Stimulated activated CD4-positive, alpha-beta T cell treated with anti-CD3 and anti-CD28 coated beads, Interleukin-15, amount 100 ng/mL, for 48 hours (primary cell): ENCODE measurements at regions not wholly inside any gene's neighbourhood (a gene's known extent, or its start where the extent isn't known, plus 50 kb on each side); places are given as distances from the start of the nearest gene placed in this dataset.

ENCODE experiments used
- DNase-seq, 2 donors: peaks; one replicate each; pipeline ENCODE4 v3.0.0-alpha.2; 2020; ENCODE audit warnings: low read depth in 2 of 2

DNA sequence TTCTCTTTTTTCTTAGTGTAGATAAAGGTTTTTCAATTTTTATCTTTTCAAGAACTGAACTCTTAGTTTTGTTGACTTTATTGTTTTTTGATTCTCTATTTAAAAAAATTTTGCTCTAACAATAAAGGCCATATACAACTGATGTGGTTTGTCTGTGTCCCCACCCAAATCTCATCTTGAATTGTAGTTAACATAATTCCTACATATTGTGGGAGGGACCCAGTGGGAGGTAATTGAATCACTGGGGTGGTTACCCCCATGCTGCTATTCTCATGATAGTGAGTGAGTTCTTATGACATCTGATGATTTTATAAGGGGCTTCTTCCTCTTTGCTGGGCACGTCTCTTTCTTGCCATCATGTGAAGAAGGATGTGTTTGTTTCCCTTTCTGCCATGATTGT, 199.8 kb downstream of the DHX35 start:
- no peak for DNase-seq

DNA sequence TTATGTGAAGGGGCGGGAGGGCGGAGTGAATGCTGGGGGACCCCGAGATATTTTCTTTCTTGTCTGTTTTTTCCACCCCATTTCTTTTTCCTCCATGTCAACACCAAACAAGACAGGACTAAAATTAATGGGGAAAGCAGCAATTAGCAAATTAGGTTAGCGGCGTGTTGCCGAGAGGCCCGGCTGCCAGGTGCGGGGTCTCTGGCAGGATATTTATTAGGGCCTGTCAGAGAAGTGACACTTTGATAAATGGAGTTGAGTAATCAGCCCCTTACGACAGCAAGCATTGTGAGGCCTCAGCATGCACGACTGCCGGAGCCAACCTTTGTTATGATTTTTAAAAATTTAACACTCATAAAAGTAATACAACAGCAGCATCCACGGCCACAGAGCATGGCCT, 193.8 kb downstream of the DHX35 start:
- DNase-seq: no peak

DNA sequence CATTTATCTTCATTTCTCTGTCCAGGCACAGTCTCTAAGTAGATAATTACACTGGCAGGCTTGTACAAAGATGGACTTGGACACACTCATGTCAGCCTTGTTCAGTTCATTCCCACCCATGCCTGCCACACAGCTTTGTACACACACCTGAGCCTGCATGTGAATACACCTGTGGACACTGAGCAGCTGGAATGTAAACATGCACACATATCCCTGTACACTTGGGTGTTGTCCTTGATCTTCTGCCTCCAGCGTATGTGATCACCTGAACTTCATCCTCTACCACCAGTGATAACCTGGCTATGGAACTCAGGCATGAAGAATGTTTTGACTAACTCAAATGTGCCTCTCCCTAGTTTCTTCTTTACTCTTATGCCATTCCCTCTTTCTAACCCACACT, 190.6 kb downstream of the DHX35 start:
- DNase-seq: no peak

DNA sequence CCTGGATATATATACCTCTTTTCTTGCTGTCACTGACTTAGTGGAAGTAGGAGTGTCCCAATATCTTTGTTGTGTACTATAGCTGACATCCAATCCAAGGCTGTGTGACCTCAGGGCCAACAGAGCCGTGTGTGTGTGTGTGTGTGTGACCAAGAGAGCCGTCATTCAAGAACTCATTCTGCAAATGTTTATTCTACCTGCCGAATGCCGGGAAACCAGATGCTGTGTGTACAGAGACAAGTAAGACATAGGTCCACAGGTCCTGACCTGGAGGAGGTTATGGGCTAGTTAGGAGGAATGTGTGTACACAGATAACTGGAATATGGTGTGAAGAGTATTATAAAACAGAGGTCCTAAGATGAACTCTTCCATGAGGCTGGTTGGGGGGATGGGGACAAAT, 190.0 kb downstream of the DHX35 start:
- no peak for DNase-seq

DNA sequence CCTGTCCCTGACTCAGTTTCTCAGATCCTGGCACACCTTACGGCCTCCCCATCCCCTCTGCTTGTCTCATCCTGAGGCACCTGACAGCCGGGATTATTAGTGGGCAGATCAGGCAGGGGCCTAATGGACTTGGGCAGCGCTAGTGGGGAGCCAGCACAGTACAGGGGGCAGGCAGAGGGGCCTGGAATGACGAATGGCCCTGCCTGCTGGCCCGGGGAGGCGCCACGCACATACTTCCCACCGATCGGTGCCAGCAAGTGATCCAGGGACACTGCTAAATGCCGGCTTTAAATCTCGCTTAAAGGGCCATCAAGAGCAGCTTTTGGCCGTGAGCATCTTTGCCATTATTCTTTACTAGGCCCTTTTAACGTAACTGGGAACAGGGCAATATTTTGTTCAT, 188.4 kb downstream of the DHX35 start:
- DNase-seq: no peak

DNA sequence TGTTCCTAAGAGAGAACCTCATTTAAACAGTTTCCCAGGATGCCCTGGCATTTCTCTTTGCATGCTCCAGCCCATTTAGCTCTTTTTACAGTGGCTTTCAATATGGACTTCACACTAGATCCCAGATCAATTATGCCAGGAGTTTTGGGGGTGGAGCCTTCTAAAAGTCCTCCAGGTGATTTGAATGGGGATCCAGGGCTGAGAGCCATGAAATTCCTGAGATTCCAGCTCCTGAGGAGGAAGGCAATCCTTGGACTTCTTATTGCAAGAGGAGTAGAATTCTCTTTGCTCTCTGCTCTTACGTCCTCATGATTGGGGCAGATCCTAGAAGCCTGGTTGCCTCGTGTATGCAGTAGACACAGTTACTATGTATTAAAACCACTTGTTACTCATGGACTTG, 184.2 kb downstream of the DHX35 start:
- DNase-seq: no peak

DNA sequence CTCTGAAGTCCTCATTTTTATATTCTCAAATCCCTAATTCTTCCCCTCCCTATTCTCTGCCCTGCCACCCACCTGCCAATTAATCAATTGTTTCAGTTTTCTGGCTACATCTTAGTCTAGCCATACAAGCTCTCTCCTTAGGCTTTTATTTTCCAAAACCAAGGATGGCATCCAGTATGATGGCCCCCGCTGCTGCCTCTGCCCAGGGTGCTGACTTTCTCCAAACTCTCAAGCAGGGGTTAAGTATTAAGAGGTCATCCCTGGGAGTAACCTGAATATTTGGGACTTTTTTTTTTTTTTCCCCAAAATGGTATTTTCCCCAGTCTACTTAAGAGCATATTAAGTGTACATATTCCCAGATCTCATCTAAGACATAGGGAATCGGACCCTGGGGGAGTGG, 183.8 kb downstream of the DHX35 start:
- DNase-seq: no peak

DNA sequence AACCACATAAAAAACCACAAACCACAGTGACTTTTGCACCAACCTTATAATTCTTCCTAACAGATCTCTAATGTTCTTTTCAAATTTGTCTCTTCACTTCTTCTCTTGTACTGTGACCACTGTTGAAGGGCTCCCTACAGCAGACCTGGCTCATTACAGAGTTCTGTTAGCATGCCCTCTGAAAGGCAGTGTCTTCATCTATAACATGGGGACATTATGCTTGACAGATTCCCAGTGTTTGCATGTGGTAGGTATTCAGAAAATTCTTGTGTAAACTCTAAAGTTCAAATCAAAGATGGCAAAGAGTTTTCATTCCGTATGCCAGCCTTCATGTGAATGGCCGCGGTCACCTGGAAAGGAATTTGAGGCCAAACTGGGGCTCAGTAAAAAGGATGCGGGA, 182.6 kb downstream of the DHX35 start:
- DNase-seq: no peak

DNA sequence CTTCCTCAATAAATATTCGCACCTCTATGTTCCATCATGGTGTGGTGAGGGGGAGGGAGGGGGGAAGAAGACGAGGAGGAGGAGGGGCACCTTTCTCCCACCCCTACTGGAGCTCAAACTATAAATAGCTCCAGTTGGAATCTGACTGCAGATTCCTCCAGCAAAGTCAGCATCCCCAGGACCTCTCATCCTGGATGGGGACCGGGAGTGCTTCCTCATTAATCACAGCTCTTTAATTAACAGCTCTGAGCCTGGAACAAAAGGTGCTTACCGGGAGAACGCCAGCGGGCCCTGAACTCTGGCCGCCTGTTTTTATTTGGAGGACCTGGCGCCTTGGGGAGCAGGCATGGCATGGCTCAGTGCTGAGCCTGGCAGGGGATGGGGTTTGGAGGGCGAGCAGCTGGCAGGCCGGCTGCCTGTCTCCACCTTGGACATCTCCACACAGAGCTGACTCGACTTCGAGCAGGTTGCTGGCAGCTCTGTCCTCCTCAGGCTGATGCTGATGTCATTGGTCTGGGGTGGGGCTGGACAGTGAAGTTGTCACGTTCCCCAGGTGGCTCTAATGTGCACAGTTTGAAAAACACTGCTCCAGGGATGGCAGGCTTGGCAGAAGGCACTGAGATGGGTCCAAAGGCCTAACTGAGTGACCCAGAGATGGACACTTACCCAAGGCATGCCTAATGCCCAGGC, 180.4 kb downstream of the DHX35 start:
- no peak for DNase-seq

DNA sequence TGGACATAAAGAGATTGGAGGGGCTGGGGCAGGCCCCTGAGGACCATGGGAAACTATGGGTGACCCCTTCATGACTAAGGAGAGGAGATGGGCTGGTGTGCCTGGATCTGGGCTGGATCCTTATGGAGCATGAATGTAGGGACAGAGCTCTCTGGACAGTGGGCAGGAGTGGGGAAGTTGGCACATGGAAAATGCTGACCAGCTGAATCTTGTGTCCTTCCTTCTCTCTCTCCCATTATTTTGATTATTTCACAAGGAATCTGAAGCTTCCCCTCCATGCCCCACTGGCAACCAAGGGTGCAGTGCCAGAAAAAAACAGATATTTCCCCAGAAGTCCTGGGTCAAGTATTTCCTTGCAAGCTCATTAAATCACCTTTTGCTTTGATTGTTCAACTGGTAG, 175.2 kb downstream of the DHX35 start:
- no peak for DNase-seq

DNA sequence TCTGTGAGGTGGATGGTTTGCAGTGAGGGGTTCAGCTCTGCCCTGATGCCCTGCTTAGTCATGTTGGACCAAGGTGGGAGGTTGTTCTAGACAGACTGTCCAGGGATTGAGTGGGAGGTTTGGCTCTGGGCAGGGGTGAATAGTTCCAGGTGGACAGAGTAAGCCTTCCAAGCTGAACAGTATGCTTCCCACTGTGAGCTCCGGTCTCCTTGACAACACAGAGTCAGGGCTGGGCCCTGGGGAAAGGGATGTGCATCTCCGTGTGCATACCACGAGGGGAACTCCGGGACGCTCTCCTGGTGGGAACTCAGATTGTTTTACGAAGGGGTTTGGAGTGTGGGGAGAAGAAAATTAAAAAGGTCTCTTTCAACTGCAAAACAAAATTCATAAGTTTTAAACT, 174.7 kb downstream of the DHX35 start:
- no peak for DNase-seq

DNA sequence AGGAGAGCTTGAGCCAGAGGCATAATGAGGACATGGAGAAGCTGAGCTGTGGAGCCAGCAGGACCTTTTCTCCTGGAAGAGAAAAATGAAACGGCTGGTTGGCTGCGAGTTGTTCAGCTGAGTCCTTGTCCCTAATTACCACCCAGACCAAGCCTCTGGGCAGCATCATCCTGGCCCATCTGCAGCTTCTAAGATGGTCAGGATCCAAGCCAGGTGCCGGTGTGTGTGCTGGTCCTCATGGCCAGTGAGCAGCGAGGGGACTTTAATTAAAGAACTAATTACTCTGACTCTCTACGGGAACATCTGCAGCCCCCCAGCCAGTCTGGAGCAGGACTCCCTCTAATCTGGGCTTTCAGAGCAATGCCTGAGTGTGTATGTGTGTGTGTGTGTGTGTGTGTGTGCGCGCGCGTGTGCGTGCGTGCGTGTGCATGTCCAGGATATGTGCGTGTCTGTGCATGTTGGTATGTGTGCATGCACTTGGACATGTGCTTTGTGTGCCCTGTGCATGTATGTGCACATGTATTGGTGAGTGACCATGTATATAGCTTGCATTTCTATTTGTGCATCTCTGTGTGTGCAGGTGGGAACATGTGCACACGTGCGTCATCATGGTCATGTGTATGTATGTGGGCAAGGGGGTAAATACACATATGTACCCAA, 173.9 kb downstream of the DHX35 start:
- DNase-seq: no peak

DNA sequence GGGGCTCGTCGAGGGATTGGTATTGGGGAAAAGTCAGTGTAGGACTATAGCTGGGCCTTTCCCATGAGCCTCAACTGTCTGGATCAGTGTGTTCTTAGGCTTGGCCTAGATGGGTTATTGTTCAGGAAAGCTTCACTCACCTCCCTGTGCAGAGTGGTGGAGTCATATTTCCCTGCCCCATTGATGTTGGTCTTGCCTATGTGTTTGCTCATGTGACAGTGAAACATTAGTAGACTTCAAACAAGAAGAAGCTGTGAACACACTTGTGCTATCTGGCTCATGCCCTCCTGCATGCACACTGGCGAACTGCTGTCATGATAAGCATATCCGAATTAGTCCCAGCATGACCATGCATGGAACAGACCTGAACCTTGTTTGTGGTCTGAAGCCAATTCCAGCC, 171.1 kb downstream of the DHX35 start:
- no peak for DNase-seq

DNA sequence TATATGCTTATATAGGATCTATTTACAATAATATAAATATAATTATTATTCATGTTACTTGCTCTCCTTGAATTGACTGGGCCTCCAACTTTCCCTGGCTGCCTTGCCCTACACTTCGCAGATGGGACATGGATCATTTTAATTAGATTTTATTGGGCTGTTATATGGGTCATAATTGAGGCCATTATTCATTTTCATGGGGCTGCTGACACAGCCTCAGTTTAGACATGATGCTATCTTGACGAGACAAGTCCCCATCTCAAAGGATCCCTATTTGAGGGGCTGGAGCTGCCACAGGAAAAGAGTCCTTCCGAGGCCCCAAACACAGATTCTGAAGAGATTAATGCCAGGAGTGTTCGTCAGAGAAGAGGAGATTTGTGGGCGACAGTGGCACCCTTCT, 170.4 kb downstream of the DHX35 start:
- DNase-seq: no peak

DNA sequence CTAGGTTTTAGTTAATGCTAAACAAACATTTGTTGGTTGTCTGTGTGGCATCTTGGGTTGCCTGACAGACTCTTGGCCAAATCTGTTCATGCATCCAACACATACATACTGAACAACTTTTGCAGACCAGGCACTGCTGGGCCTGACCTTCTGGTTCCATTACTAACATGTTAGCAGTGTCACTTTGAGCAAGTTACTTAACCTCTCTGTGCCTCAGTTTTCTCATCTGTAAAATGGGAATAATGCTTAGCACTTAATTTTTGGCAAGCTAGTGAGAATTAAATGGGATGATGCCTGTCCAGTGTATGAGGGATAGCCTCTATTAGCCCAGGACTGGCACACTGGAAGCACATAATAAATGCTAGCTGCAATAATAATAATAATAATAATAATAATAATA, 169.9 kb downstream of the DHX35 start:
- no peak for DNase-seq

DNA sequence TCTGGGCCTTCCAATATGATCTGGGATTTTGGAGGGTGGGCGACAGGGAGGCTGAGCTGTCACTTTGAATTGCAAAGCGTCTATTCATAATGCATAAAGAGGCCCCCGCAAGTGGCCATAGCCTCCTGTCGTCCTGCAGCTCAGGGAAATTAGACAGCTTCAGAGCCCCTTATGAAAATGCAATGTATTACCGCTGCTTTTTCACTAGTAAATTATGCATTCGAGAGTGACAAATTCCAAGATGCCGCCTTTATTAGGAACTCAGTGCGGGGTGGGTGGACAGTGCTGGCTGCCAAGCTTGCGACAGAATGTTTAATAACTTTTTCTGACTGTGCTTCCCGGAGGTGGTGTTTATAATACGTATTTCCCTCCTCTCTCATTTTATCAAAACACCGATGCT, 168.5 kb downstream of the DHX35 start:
- no peak for DNase-seq

DNA sequence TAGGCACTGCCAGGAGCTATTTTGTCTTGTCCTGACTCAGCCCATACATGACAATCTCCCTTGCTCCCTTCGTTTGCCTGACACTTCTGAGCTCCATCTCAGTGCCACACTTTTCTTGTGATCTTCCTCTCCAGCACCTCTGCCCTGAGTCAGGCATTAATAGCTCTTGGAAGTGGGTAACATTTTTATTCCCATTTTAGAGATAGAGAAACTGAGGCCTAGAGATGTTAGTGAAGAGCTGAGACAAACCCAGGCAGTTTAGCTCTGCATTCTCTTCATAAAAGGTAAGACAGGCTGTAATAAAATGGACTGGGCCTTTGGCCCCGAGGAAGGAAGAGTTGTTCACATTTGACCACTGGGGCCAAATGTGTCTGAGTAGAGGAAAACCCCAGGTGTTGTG, 167.4 kb downstream of the DHX35 start:
- no peak for DNase-seq

DNA sequence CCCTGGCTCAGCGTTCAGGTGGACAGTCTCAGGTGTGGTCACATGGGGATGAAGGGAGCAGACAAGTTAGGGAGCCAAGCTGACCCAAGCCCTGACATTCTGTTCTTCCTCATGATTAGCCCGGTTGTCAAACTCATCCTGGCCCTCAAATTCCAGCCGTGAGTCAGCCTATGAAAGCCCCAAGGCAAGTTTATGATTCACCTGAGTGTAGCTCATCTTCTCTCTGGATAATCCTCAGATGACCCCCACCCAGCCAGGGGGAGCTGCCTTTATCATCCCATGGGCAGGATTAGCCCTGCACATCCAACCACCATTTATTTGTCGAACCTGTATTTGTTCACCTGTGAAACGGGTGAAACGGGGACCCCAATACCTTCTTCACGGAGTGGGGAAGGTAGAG, 161.9 kb downstream of the DHX35 start:
- DNase-seq: no peak

DNA sequence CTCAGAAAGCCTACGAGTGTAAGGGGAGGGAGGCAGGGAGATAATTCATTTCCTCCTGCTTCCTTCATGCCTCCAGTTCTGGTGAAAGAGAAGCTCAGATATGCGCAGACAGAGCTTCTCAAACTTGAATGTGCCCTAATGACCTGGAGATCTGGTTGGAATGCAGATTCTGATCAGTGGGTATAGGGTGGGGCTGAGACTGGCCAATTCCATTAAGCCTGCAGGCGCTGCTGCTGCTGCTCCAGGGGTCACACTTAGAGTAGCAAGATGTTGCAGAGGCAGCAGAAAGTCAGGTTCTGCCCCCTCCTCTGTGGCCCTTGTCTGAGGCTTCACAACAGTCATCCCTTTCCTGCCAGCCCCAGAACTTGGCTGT, 161.0 kb downstream of the DHX35 start:
- DNase-seq: no peak

DNA sequence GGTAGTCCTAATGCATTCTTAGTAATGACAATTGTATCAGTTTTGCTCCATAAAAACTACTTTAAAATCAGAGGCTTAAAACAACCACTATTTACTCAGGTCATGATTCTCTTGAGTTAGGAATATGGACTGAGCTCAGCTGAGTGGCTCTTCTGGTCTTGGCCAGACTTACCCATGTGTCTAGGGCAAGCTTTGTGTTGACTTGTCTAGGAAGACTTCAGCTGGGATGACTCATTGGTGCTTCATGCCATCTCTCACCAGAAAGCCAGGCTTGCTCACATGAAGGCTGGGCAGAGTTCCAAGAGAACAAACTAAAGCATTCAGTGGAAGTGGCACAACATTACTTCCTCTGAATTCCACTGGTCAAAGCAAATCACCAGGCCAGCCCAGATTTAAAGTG, 155.3 kb downstream of the DHX35 start:
- DNase-seq: no peak

DNA sequence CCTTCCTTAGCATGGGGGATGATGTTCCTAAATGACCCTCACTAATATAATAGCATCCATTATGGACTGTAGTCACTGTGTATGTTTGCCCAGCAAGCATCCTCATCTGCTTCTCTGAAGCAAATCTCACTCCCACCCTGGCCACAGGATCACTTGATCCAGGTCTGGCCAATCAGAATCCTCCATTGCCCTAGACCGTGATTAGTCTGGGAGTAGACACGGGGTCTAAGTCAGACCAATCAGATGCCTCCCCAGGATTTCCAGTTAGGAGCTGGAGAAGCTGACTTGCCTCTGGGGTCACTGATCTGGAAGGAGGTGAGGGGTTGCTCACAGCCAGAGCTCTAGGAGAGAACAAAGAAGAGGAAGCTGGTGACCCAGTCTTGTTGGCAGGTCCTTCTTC, 153.9 kb downstream of the DHX35 start:
- DNase-seq: no peak

DNA sequence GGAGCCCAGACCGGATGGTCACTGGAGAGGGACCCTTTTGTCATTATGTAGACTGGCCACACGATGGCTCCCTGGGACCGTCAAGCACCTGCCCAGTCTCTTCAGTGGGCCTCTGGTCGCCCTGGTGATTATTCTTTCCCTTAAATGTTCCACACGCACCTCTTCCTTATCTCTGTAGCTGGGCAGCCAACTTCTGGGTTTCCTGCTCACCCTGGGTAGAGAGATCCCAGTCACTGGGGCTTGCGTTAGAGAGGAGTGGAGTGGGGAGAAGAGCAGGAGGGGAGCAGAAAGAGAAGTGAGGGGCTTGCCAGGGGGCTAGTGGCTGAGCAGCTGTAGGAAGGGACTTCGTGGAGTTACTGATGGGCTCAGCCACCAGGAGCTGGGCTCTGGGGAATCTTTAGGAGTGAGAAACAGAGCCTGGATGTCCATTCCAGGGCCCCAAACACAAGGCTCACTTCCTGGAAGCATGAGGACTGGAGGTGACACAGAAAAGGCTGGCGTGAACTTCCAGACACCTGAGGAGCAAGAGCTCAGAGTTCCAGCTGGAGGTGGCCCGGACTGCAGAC, 150.1 kb downstream of the DHX35 start:
- DNase-seq: no peak

DNA sequence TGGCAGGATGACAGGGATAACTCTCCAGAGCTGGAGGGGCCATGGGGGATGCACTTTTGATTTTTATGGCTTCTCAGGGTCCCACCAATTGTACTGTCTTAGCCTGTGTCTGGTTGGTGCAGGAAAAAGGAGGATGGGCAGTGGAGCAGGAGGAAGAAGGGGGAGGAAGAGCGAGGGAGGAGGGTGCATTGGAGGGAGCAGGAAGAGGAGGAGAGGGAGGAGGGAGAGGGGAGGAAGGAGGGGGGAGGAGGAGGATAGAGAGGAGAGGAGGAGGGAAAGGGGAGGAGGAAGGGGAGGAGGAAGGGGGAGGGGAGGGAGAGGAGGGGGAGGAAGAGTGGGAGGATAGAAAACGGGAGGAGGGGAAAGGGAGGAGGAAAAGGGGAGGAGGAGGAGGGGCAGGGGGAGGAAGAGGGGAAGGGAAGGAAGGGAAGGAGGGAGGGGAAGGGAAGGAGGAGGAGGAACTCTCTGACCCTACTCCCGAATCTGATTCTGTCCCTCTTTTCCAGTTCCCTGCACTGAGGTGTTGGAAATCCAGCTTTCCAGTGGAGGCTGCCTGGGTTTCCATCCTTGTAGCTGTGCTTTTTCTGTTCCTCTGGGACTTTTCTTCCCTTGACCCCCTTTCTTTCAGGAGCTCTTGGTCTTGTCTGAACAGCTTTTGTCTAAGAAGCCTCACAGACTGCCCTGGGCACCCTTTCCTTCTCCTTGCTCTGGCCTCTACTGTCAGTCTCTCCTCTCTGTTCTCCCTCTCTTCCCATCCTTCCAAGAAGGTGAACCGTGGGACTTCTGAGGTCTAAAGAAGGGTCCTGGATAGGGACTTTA, 149.4 kb downstream of the DHX35 start:
- no peak for DNase-seq
